ENCODE measurements at regions not wholly inside any gene's neighbourhood (a gene's known extent, or its start where the extent isn't known, plus 50 kb on each side); places are given as distances from the start of the nearest gene placed in this dataset.
"Not testable (repeated sequence)": the region's sequence is repeated elsewhere in the genome, so short reads cannot be mapped to it uniquely, and the experiment has no call there.

GRCh38 chr1:99503276-99503747, 142.6 kb upstream of the PALMD start:
- no peak for DNase-seq

- no peak for DNase-seq
These were observed 141.6 kb upstream of the PALMD start for GRCh38 chr1:99504287-99504686.

- DNase-seq: no peak
These were observed 139.3 kb upstream of the PALMD start for GRCh38 chr1:99506631-99507030.

DNA sequence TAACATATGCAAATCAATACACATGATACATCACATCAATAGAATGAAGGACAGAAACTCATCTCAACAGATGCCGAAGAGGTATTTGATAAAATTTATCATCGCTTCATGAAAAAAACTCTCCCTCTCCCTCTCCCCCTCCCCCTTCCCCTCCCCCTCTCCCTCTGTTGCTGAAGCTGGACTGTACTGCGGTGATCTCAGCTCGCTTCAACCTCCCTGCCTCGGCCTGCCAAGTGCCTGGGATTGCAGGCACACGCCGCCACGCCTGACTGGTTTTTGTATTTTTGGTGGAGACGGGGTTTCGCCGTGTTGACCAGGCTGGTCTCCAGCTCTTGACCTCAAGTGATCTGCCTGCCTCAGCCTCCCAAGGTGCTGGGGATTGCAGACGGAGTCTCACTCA, 138.5 kb upstream of the PALMD start:
- not testable (repeated sequence) for DNase-seq

- DNase-seq: no peak
These were observed 137.8 kb upstream of the PALMD start for GRCh38 chr1:99507906-99508732.

DNA sequence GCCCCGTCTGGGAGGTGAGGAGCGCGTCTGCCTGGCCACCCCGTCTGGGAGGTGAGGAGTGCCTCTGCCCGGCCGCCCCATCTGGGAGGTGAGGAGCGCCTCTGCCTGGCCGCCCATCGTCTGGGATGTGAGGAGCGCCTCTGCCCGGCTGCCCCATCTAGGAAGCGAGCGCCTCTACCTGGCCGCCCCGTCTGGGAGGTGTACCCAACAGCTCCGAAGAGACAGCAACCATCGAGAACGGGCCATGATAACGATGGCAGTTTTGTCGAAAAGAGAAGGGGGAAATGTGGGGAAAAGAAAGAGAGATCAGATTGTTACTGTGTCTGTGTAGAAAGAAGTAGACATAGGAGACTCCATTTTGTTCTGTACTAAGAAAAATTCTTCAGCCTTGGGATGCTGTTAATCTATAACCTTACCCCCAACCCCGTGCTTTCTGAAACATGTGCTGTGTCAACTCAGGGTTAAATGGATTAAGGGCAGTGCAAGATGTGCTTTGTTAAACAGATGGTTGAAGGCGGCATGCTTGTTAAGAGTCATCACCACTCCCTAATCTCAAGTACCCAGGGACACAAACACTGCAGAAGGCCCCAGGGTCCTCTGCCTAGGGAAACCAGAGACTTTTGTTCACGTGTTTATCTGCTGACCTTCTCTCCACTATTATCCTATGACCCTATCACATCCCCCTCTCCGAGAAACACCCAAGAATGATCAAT, 137.0 kb upstream of the PALMD start:
- not testable (repeated sequence) for DNase-seq

DNA sequence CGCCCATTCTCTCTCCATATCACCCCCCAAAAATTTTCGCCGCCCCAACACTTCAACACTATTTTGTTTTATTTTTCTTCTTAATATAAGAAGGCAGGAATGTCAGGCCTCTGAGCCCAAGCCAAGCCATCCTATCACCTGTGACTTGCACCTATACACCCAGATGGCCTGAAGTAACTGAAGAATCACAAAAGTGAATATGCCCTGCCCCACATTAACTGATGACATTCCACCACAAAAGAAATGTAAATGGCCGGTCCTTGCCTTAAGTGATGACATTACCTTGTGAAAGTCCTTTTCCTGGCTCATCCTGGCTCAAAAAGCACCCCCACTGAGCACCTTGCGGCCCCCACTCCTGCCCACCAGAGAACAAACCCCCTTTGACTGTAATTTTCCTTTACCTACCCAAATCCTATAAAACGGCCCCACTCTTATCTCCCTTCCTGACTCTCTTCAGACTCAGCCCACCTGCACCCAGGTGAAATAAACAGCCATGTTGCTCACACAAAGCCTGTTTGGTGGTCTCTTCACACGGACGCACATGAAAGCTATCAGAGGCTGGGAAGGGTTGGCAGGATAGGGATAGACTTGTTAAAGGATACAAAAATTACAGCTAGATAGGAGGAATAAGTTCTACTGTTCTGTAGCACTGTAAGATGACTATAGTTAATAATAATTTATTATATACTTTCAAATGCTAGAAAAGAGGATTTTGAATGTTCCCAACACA, 130.9 kb upstream of the PALMD start:
- DNase-seq: not testable (repeated sequence)

DNA sequence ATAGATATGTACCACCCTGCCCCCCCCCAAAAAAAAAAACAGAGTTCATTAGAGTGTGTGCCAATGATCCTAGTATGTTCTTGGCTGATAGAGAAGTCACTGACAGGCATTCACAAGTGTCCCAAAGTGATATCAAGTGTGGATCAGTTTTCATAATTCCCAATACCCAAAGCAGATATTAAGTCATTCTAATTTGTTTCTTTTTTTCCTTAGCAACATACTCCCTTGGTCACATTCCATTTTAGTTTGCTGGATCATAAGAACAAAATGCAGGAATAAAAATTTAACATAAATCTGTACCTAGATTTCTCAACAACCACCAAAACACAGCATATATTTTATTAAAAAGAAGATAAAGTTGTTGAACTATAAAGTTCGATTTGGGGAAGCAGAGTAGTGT, 129.8 kb upstream of the PALMD start:
- no peak for DNase-seq

GRCh38 chr1:99520121-99520520, 125.8 kb upstream of the PALMD start:
- no peak for DNase-seq

- DNase-seq: no peak
These were observed 120.6 kb upstream of the PALMD start for GRCh38 chr1:99525331-99525730.

DNA sequence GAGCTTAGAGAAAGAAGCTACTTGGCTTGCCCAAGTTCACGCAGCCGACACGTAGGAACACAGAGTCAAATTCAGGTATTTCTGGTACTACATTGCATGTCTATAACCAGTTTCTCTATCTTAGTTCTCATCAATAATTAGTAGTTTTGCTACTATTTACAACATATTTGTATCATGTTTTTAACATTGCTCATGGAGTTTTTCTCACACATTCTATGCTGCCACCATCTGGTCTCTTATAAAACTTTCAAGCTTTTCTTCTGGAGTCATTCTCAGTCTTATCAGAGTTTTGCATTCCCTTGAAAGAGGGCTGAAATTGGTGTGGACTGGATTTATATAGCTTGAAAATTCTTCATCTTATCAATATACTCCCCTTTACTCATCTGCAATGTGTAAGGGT, 118.8 kb upstream of the PALMD start:
- peak; percentile 32 for DNase-seq

DNA sequence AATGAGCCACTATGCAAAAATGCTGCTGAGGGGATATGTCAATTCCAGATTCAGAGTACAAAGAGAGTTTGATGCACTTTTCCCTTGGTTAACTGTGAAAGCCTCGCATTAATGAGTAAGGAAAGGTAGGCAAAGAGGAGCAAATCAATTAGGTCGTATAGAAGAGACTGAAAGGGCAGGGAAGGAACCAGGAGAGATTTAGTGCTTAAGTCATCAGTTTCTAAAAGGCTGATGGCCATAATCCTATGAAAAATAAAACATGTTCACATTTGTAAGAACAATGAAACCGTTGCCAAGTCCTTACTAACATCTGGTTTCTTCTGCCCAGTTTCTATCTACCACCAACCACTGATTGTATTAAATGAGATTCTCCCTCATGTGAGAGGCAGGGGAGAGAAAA, 118.4 kb upstream of the PALMD start:
- DNase-seq: no peak

GRCh38 chr1:99529002-99529401, 116.9 kb upstream of the PALMD start:
- DNase-seq: no peak

- DNase-seq: no peak
These were observed 114.2 kb upstream of the PALMD start for GRCh38 chr1:99531578-99532275.

- peak; percentile 75 for DNase-seq
These were observed 113.7 kb upstream of the PALMD start for GRCh38 chr1:99532276-99532580.

- DNase-seq: no peak
These were observed 111.8 kb upstream of the PALMD start for GRCh38 chr1:99533909-99534637.

GRCh38 chr1:99534638-99534930, 111.3 kb upstream of the PALMD start:
- DNase-seq: peak; percentile 27

DNA sequence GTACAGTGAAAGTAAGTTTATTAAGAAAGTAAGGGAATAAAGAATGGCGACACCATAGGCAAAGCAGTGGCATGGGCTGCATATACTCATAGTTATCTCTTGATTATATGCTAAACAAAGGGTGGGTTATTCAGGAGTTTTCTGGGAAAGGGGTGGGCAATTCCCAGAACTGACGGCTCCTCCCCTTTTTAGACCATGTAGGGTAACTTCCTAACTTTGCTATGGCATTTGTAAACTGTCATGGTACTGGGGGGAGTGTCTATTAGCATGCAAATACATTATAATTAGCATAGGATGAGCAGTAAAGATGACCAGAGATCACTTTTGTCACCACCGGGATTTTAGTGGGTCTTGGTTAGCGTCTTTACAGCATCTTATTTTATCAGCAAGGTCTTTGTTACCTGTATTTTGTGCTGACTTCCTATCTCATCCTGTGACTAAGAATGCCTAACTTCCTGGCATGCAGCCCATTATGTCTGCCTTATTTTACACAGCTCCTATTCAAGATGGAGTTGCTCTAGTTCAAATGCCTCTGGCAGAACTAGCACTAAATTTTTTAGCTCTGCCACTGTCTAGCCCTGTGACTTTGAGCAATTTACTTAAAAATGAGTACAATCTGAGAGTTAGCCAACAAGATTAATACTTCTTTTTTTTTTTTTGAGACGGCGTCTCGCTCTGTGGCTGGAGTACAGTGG, 110.3 kb upstream of the PALMD start:
- DNase-seq: no peak

- peak; percentile 24 for DNase-seq
These were observed 107.9 kb upstream of the PALMD start for GRCh38 chr1:99537886-99538617.

DNA sequence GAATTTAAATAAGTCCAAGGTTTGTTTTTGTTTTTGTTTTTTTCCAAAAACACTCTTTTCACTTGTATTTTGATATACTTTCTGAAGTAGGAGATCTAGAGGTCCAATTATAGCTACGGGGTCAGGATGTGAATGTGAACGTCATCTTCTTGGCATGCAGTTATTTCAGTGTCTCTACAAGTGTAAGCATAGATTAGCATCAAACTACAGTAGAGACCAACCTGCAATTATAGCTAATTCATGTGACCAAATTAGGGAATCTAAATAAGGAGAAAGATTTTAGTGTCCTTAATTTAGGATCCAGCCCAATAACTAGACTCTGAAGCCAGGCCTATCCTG, 107.3 kb upstream of the PALMD start:
- peak; percentile 37 for DNase-seq

DNA sequence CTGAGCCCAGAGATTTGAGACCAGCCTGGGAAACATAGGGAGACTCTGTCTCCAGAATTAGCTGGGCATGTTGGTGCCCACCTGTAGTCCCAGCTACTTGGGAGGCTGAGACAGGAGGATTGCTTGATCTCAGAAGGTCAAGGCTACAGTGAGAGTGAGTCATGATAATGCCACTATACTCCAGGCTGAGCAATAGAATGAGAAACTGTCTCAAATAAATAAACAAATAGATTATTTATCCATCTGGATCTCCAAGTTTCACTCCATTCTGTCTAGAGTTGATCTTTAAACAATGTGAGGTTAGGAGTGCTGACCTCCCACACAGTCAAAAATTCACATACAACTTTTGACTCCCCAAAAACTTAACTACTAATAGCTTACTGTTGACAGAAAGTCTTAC, 106.8 kb upstream of the PALMD start:
- no peak for DNase-seq

Measured in eye (tissue), 1 donor.